PC-3 (cell line): ENCODE measurements at regions not wholly inside any gene's neighbourhood (a gene's known extent, or its start where the extent isn't known, plus 50 kb on each side); places are given as distances from the start of the nearest gene placed in this dataset.

Experiments
- ATAC-seq: fragments of 200-7000 bp; cut with Tn5 transposase; 2 replicates; pipeline ENCODE4 v1.9.1; 2020; ENCODE audit warnings: mild to moderate bottlenecking, moderate library complexity
- BruUV-seq: library from RNA; stranded (reverse); fragments of 400-500 nt; replicated peaks from 2 replicates; lab custom pipeline; 2021; lab: Mats Ljungman, UMichigan
- CTCF ChIA-PET: fragments of 300-600 bp; sonication (Branson Sonifier 250); formaldehyde crosslinking; loops from one replicate; lab custom pipeline; 2022; ENCODE audit warnings: antibody characterized with exemption; lab: Charles Lee
- POLR2A ChIA-PET: fragments of 300-600 bp; sonication (Branson Sonifier 250); formaldehyde crosslinking; loops from one replicate; lab custom pipeline; 2022; ENCODE audit warnings: antibody characterized with exemption; ENCODE audit not compliant: unreplicated experiment; lab: Charles Lee
- DNase-seq: peaks from one replicate; pipeline ENCODE4 v3.0.0-alpha.2; 2015
- H2AFZ ChIP-seq: fragments of 300-600 bp; sonication (generic); 2 replicates; pipeline ENCODE4 v1.6.0; 2016; ENCODE audit warnings: antibody characterized with exemption, low read length
- H3F3A ChIP-seq: fragments of 300-600 bp; sonication (generic); one replicate; pipeline ENCODE4 v1.6.0; 2017; ENCODE audit warnings: antibody characterized with exemption, low read length, control low read depth, mild to moderate bottlenecking; ENCODE audit not compliant: unreplicated experiment
- H3K27ac ChIP-seq: fragments of 300-600 bp; sonication (generic); 2 replicates; pipeline ENCODE4 v1.5.1; 2016; ENCODE audit warnings: mild to moderate bottlenecking, low read length
- H3K27me3 ChIP-seq: fragments of 300-600 bp; sonication (generic); 2 replicates; pipeline ENCODE4 v1.6.1; 2016; ENCODE audit warnings: low read length, mixed read lengths
- H3K36me3 ChIP-seq: fragments of 300-600 bp; sonication (generic); 2 replicates; pipeline ENCODE4 v1.6.1; 2016; ENCODE audit warnings: low read depth, mixed run types, low read length, mixed read lengths
- H3K4me1 ChIP-seq: fragments of 300-600 bp; sonication (generic); 2 replicates; pipeline ENCODE4 v1.5.1; 2016; ENCODE audit warnings: low read length; ENCODE audit not compliant: insufficient read depth
- H3K4me2 ChIP-seq: fragments of 300-600 bp; sonication (generic); 2 replicates; pipeline ENCODE4 v1.6.0; 2016; ENCODE audit warnings: low read length
- H3K4me3 ChIP-seq: fragments of 300-600 bp; sonication (generic); 2 replicates; pipeline ENCODE4 v1.5.1; 2016; ENCODE audit warnings: mild to moderate bottlenecking, low read length, mixed read lengths
- H3K79me2 ChIP-seq: fragments of 300-600 bp; sonication (generic); 2 replicates; pipeline ENCODE4 v1.6.1; 2017; ENCODE audit warnings: low read length, mixed read lengths
- H3K9ac ChIP-seq: fragments of 300-600 bp; sonication (generic); 2 replicates; pipeline ENCODE4 v1.6.0; 2016; ENCODE audit warnings: mild to moderate bottlenecking, low read length
- H3K9me2 ChIP-seq: fragments of 300-600 bp; sonication (generic); replicated peaks from 2 replicates; pipeline ENCODE4 v1.6.1; 2016; ENCODE audit warnings: mixed run types, low read length, mixed read lengths
- H3K9me3 ChIP-seq: fragments of 300-600 bp; sonication (generic); 2 replicates; pipeline ENCODE4 v1.6.1; 2016; ENCODE audit warnings: low read length, mixed read lengths
- H4K20me1 ChIP-seq: fragments of 300-600 bp; sonication (generic); 2 replicates; pipeline ENCODE4 v1.6.1; 2016; ENCODE audit warnings: low read length, mixed read lengths
- CTCF ChIP-seq: fragments of 300-600 bp; sonication (generic); conservative IDR thresholded peaks from 2 replicates; pipeline ENCODE4 v1.5.1; 2017; ENCODE audit warnings: antibody characterized with exemption, low read depth, mild to moderate bottlenecking, low read length
- EZH2 ChIP-seq: fragments of 300-600 bp; sonication (generic); IDR thresholded peaks from one replicate; pipeline ENCODE4 v1.6.1; 2017; ENCODE audit warnings: antibody characterized with exemption, mild to moderate bottlenecking, low read length; ENCODE audit not compliant: unreplicated experiment
- EZH2phosphoT487 ChIP-seq: fragments of 300-600 bp; sonication (generic); IDR thresholded peaks from 2 replicates; pipeline ENCODE4 v1.6.1; 2018; ENCODE audit warnings: mild to moderate bottlenecking, antibody characterized with exemption, low read length, borderline replicate concordance
- intact Hi-C: fragments of 100-400 bp; cut with micrococcal nuclease; formaldehyde crosslinking; loops from 2 replicates; pipeline ENCODE4 v1.9.0; 2023

GRCh38 chr2:63668466-63668865 lies 79.7 kb downstream of the MDH1 start:
- intact Hi-C loops, result no loop called here
- Histone ChIP-seq H3K27ac (no peak overlapping the region), H3K9ac (no peak overlapping the region), H3K4me3 (no peak overlapping the region), H3K9me3 (no peaks in the 10 kb centered on the region), H3K4me2 (no peak overlapping the region), H3K4me1 (0 out of 2 replicates have a peak, but pooled peaks cover 6% of the 10 kb centered on the region), H4K20me1 (no peaks in the 10 kb centered on the region), H3K36me3 (no peaks in the 10 kb centered on the region), H3K9me2 (no peaks in the 10 kb centered on the region), H3K79me2 (no peaks in the 10 kb centered on the region), H3F3A (no peaks in the 10 kb centered on the region), H2AFZ (no peak overlapping the region), H3K27me3 (no peaks in the 10 kb centered on the region)
- BruUV-seq, result no TSS peak
- ChIA-PET POLR2A (no interaction called here), CTCF (no interaction called here)
- TF ChIP-seq EZH2phosphoT487 (no peak), EZH2 (no peak), CTCF (no peak)
- DNase-seq (no peak), ATAC-seq (no peak)

DNA sequence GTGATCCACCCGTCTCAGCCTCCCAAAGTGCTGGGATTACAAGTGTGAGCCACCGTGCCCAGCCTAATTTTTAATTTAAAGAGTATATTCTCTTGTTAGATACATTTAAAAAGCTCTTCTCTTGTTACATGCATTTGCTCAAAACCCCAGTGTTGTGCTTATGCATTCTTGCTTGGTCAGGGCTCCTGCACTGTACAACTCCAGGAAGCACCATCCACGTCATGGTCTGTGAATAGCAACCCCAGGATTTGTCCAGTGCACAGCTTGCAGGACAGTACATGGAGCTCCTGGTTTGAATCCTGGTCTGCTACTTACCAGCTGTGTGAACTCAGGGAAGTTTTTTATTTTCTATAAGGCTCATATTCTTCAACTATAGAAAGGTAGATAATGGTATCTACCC lies 80.8 kb downstream of the MDH1 start:
- Histone ChIP-seq H3K4me2 (no peak overlapping the region), H2AFZ (no peak overlapping the region), H3K79me2 (no peaks in the 10 kb centered on the region), H3K9ac (no peak overlapping the region), H3K36me3 (no peaks in the 10 kb centered on the region), H3K9me2 (no peaks in the 10 kb centered on the region), H3K27ac (no peak overlapping the region), H3K27me3 (no peaks in the 10 kb centered on the region), H3K4me1 (0 out of 2 replicates have a peak, but pooled peaks cover 6% of the 10 kb centered on the region), H4K20me1 (no peaks in the 10 kb centered on the region), H3K4me3 (no peak overlapping the region), H3F3A (no peaks in the 10 kb centered on the region), H3K9me3 (no peaks in the 10 kb centered on the region)
- intact Hi-C loops, result no loop called here
- ATAC-seq (no peak), DNase-seq (no peak)
- TF ChIP-seq EZH2 (no peak), EZH2phosphoT487 (no peak), CTCF (no peak)
- CTCF ChIA-PET, result interaction anchor here (0.6 kb wide), 1 partner anchor 809 kb away, joined by 3 read pairs; no protein-coding TSS in a partner anchor
- POLR2A ChIA-PET, result no interaction called here
- no TSS peak for BruUV-seq

DNA sequence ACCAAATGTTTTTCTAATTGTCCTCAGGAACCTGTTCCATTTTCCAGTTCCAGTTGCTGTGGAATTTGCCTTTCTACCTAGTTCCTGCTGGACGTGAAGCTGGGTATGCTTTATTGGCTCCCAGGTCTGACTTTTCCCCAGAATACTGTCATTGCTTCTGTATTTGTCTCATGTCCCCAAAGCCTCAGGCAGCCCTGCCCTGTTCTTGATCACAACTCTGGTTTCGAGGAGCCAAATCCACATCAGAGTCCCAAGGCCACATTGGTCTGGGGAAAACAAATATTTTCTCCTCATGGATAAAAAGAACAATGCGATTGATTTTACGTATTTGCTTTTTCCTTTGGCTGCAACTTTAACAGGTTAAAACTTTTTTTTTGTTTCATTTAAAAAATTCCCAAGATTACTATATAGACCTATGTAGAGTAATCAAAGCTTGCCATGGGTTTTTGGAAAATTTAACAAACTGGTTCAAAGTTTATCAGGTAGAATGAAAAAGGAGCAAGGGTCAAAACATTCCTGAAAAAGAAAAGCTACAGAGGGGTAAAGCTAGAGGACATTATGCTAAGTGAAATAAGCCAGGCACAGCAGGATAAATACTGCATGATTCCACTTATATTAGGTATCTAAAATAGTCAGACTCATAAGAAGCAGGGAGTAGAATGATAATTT lies 85.2 kb downstream of the MDH1 start:
- ChIA-PET POLR2A (no interaction called here), CTCF (no interaction called here)
- Histone ChIP-seq H3K9ac (no peak overlapping the region), H3K9me2 (no peaks in the 10 kb centered on the region), H3K9me3 (no peaks in the 10 kb centered on the region), H3K4me2 (no peak overlapping the region), H3K27ac (no peak overlapping the region), H4K20me1 (no peaks in the 10 kb centered on the region), H3K4me3 (no peak overlapping the region), H3F3A (no peaks in the 10 kb centered on the region), H3K79me2 (no peaks in the 10 kb centered on the region), H3K4me1 (no peaks in the 10 kb centered on the region), H3K27me3 (no peaks in the 10 kb centered on the region), H3K36me3 (no peaks in the 10 kb centered on the region), H2AFZ (no peak overlapping the region)
- BruUV-seq, result no TSS peak
- intact Hi-C loops, result no loop called here
- no peak for TF ChIP-seq CTCF
- ATAC-seq, result no peak
- DNase-seq, result peak; percentile 24
